ENCODE measurements at regions not wholly inside any gene's neighbourhood (a gene's known extent, or its start where the extent isn't known, plus 50 kb on each side); places are given as distances from the start of the nearest gene placed in this dataset.

DNA sequence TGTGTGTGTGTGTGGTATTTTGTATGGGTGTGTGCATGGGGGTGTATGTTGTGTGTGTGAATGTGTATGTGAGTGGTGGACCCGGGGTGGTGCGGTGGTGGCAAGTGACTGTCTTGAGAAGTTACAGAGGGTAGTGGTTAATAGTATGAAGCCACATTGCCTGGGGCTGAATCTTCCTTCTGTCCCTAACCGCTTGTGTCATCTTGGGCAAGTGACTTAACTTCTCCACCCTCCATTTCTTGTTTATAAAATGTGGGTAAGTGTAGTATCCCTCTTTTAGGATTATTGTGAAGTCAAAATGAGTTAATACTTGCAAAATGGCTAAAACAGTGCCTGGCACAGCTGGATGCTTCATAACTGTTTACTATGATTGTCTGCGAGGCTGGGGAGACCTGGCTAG lies 63.5 kb downstream of the MYCN start:
- TF ChIP-seq POLR2A (IDR thresholded peaks at IDR 0.05; ENCODE audit: extremely low read depth, insufficient read length), result no peak
- TF ChIP-seq, protein P1, sequence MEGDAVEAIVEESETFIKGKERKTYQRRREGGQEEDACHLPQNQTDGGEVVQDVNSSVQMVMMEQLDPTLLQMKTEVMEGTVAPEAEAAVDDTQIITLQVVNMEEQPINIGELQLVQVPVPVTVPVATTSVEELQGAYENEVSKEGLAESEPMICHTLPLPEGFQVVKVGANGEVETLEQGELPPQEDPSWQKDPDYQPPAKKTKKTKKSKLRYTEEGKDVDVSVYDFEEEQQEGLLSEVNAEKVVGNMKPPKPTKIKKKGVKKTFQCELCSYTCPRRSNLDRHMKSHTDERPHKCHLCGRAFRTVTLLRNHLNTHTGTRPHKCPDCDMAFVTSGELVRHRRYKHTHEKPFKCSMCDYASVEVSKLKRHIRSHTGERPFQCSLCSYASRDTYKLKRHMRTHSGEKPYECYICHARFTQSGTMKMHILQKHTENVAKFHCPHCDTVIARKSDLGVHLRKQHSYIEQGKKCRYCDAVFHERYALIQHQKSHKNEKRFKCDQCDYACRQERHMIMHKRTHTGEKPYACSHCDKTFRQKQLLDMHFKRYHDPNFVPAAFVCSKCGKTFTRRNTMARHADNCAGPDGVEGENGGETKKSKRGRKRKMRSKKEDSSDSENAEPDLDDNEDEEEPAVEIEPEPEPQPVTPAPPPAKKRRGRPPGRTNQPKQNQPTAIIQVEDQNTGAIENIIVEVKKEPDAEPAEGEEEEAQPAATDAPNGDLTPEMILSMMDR (IDR thresholded peaks at IDR 0.05; ENCODE audit: low read depth, low read length), result no peak

Measured in NB4 (cell line).